Fibroblast of lung (primary cell): ENCODE measurements at regions not wholly inside any gene's neighbourhood (a gene's known extent, or its start where the extent isn't known, plus 50 kb on each side); places are given as distances from the start of the nearest gene placed in this dataset.

Experiments
- DNase-seq, 2 donors: peaks; one replicate each; pipeline versions ENCODE4 v3.0.0 to v3.0.0-alpha.2; 2010; ENCODE audit warnings: low read depth in 2 of 2
- H2AFZ ChIP-seq: 2 replicates; pipeline ENCODE4 v1.5.1; 2012; ENCODE audit warnings: low read length, control low read depth, inconsistent platforms
- H3K27ac ChIP-seq: 2 replicates; pipeline ENCODE4 v1.5.1; 2011; ENCODE audit warnings: low read length, control low read depth; ENCODE audit not compliant: insufficient read depth
- H3K27me3 ChIP-seq: 2 replicates; pipeline ENCODE4 v1.5.1; 2011; ENCODE audit warnings: mild to moderate bottlenecking, low read length; ENCODE audit not compliant: control insufficient read depth, insufficient read depth
- H3K36me3 ChIP-seq: 2 replicates; pipeline ENCODE4 v1.5.1; 2011; ENCODE audit warnings: low read length; ENCODE audit not compliant: control insufficient read depth, insufficient read depth
- H3K4me1 ChIP-seq: 2 replicates; pipeline ENCODE4 v1.5.1; 2011; ENCODE audit warnings: low read length; ENCODE audit not compliant: control insufficient read depth, insufficient read depth; ENCODE audit errors: extremely low read depth
- H3K4me2 ChIP-seq: 2 replicates; pipeline ENCODE4 v1.5.1; 2011; ENCODE audit warnings: low read length, control low read depth; ENCODE audit not compliant: insufficient read depth; ENCODE audit errors: extremely low read depth
- H3K4me3 ChIP-seq, 4 experiments: fragments of 200-600 bp in 1 of 4; sonication (generic) in 1 of 4; replicated peaks in 1 of 4; 2 replicates each; pipeline ENCODE4 v1.5.1; 2011 to 2016; ENCODE audit warnings: low read length in 4 of 4, low read depth in 3 of 4, mild to moderate bottlenecking in 3 of 4, control low read depth in 2 of 4, inconsistent platforms in 1 of 4, mixed read lengths in 1 of 4; ENCODE audit not compliant: insufficient read depth in 1 of 4; ENCODE audit errors: control extremely low read depth in 1 of 4
- H3K79me2 ChIP-seq: 2 replicates; pipeline ENCODE4 v1.5.1; 2012; ENCODE audit warnings: mild to moderate bottlenecking, low read length, inconsistent platforms; ENCODE audit not compliant: control insufficient read depth, insufficient read depth
- H3K9ac ChIP-seq: 2 replicates; pipeline ENCODE4 v1.5.1; 2011; ENCODE audit warnings: mild to moderate bottlenecking, low read length, control low read depth; ENCODE audit not compliant: insufficient read depth
- H3K9me3 ChIP-seq: 2 replicates; pipeline ENCODE4 v1.5.1; 2012; ENCODE audit warnings: low read depth, low read length; ENCODE audit not compliant: control insufficient read depth, insufficient read depth
- H4K20me1 ChIP-seq: 2 replicates; pipeline ENCODE4 v1.5.1; 2011; ENCODE audit warnings: low read length; ENCODE audit not compliant: control insufficient read depth, insufficient read depth; ENCODE audit errors: extremely low read depth
- CTCF ChIP-seq, 2 donors: IDR thresholded peaks in 1 of 2; conservative IDR thresholded peaks in 1 of 2; 1 replicate in 1 of 2; 2 replicates in 1 of 2; pipeline ENCODE4 v1.5.1; 2011 to 2012; ENCODE audit warnings: low read length in 2 of 2, control low read depth in 1 of 2, inconsistent platforms in 1 of 2, low read depth in 1 of 2, mild to moderate bottlenecking in 1 of 2
- EZH2 ChIP-seq: IDR thresholded peaks from 2 replicates; pipeline ENCODE4 v1.5.1; 2012; ENCODE audit warnings: low read length, control low read depth, mild to moderate bottlenecking; ENCODE audit errors: missing control alignments

GRCh38 chr1:106524631-106525030 is 531.8 kb upstream of the PRMT6 start:
- Histone ChIP-seq H3K9ac (no peak overlapping the region), H4K20me1 (no peaks in the 10 kb centered on the region), H3K4me1 (no peaks in the 10 kb centered on the region), H3K4me3 (no peak overlapping the region), H3K4me2 (no peak overlapping the region), H3K36me3 (no peaks in the 10 kb centered on the region), H3K79me2 (no peaks in the 10 kb centered on the region), H3K27ac (no peak overlapping the region), H3K27me3 (no peaks in the 10 kb centered on the region), H2AFZ (no peak overlapping the region), H3K9me3 (no peaks in the 10 kb centered on the region)
- DNase-seq: no peak
- TF ChIP-seq CTCF (conservative IDR thresholded peaks at IDR 0.05 in 1 of 2, IDR thresholded peaks at IDR 0.05 in 1 of 2; ENCODE audit: low read depth in 1 of 2, low read length in 2 of 2) (no peak), EZH2 (no peak)

- H3K4me2 ChIP-seq: no peak overlapping the region
- DNase-seq: peak; percentile 88 to 96
- no peaks in the 10 kb centered on the region for H3K4me1 ChIP-seq
- H3K27ac ChIP-seq: no peak overlapping the region
- TF ChIP-seq EZH2: no peak
- no peak for TF ChIP-seq CTCF (conservative IDR thresholded peaks at IDR 0.05 in 1 of 2, IDR thresholded peaks at IDR 0.05 in 1 of 2; ENCODE audit: low read depth in 1 of 2, low read length in 2 of 2)
- no peak overlapping the region for H2AFZ ChIP-seq
- no peak overlapping the region for H3K4me3 ChIP-seq
- no peaks in the 10 kb centered on the region for H3K79me2 ChIP-seq
- H3K36me3 ChIP-seq: no peaks in the 10 kb centered on the region
- no peaks in the 10 kb centered on the region for H3K27me3 ChIP-seq
- H3K9ac ChIP-seq: no peak overlapping the region
- no peaks in the 10 kb centered on the region for H3K9me3 ChIP-seq
- no peaks in the 10 kb centered on the region for H4K20me1 ChIP-seq
These were observed 529.8 kb upstream of the PRMT6 start for GRCh38 chr1:106526650-106527049.

GRCh38 chr1:106534612-106535011 is 521.9 kb upstream of the PRMT6 start:
- no peaks in the 10 kb centered on the region for H3K27me3 ChIP-seq
- no peaks in the 10 kb centered on the region for H3K9me3 ChIP-seq
- DNase-seq: no peak
- TF ChIP-seq EZH2 (no peak), CTCF (conservative IDR thresholded peaks at IDR 0.05 in 1 of 2, IDR thresholded peaks at IDR 0.05 in 1 of 2; ENCODE audit: low read depth in 1 of 2, low read length in 2 of 2) (peak in 1 of 2 donors; percentile 25)
- no peak overlapping the region for H3K4me2 ChIP-seq
- no peak overlapping the region for H2AFZ ChIP-seq
- H3K9ac ChIP-seq: no peak overlapping the region
- no peaks in the 10 kb centered on the region for H4K20me1 ChIP-seq
- H3K4me1 ChIP-seq: no peaks in the 10 kb centered on the region
- no peaks in the 10 kb centered on the region for H3K79me2 ChIP-seq
- H3K36me3 ChIP-seq: no peaks in the 10 kb centered on the region
- no peak overlapping the region for H3K27ac ChIP-seq
- H3K4me3 ChIP-seq: no peak overlapping the region
